Progenitor cell of endocrine pancreas (in vitro differentiated cells): ENCODE measurements at regions not wholly inside any gene's neighbourhood (a gene's known extent, or its start where the extent isn't known, plus 50 kb on each side); places are given as distances from the start of the nearest gene placed in this dataset.

ENCODE experiments used
- DNase-seq: peaks from one replicate; pipeline ENCODE4 v3.0.0; 2021; ENCODE audit warnings: low spot score; ENCODE audit not compliant: unreplicated experiment
- H3K27ac Mint-ChIP-seq: 2 replicates; pipeline ENCODE4 v1.8.0; 2021; ENCODE audit warnings: mild to moderate bottlenecking, moderate library complexity, mixed read lengths
- H3K27me3 Mint-ChIP-seq: 2 replicates; pipeline ENCODE4 v1.8.0; 2021; ENCODE audit warnings: mixed read lengths
- H3K36me3 Mint-ChIP-seq: 2 replicates; pipeline ENCODE4 v1.8.0; 2022; ENCODE audit warnings: mixed read lengths; ENCODE audit not compliant: insufficient read depth
- H3K4me1 Mint-ChIP-seq: 2 replicates; pipeline ENCODE4 v1.8.0; 2021; ENCODE audit warnings: low read depth, mixed read lengths
- H3K4me3 Mint-ChIP-seq: 2 replicates; pipeline ENCODE4 v1.8.0; 2021; ENCODE audit warnings: low read depth, mild to moderate bottlenecking, moderate library complexity, mixed read lengths
- H3K9me3 Mint-ChIP-seq: 2 replicates; pipeline ENCODE4 v1.8.0; 2021; ENCODE audit warnings: low read depth, mixed read lengths
- CTCF ChIP-seq: fragments of 200-600 bp; sonication (generic); IDR thresholded peaks from one replicate; pipeline ENCODE4 v1.5.0; 2021; ENCODE audit warnings: antibody characterized with exemption, mild to moderate bottlenecking; ENCODE audit not compliant: unreplicated experiment

GRCh38 chr22:47797342-47797945 is 1035.0 kb downstream of the TBC1D22A start:
- Mint-ChIP-seq H3K4me3 (no peak overlapping the region), H3K9me3 (peaks cover 7% of the 10 kb centered on the region), H3K27ac (no peak overlapping the region), H3K4me1 (no peaks in the 10 kb centered on the region), H3K36me3 (no peaks in the 10 kb centered on the region), H3K27me3 (no peaks in the 10 kb centered on the region)
- no peak for TF ChIP-seq CTCF
- DNase-seq: no peak

- Mint-ChIP-seq H3K27ac (no peak overlapping the region), H3K9me3 (peaks cover 7% of the 10 kb centered on the region), H3K36me3 (no peaks in the 10 kb centered on the region), H3K4me1 (no peaks in the 10 kb centered on the region), H3K27me3 (no peaks in the 10 kb centered on the region), H3K4me3 (no peak overlapping the region)
- DNase-seq: no peak
- TF ChIP-seq CTCF: no peak
These were observed 1033.9 kb downstream of the TBC1D22A start for GRCh38 chr22:47796128-47796908.

DNA sequence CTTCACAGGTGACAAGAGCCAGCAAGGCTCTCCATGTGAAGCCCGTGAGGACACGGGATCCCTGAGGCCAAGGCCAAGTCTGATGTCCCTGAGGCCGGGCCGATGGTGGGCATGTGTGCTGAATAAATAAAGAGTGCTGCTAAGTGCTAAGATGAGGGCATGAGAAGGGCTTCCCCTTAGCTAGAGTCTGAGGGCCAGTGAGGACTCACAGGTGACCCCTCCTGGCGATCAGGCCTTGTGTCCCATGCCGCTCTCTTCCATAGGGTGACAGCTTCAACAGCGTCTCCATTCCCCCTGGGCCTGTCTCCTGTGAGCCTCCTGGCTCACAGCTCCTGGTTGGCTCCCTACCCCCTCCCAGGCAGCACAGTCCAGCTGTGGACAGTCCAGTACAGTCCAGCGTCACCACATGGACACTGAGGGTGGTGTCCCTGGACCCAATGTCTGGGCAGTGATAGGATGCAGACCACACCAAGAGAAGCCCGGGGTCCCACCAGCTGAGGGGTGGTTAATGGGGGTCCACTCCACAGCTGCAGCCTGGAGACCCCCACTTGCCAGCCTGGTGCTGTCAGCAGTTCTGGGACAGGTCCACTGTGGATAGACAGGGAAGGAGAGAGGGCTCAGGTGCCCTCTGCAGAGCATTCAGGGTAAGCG is 1033.2 kb downstream of the TBC1D22A start:
- TF ChIP-seq CTCF: no peak
- Mint-ChIP-seq H3K27ac (no peak overlapping the region), H3K36me3 (no peaks in the 10 kb centered on the region), H3K9me3 (peaks cover 7% of the 10 kb centered on the region), H3K4me1 (no peaks in the 10 kb centered on the region), H3K4me3 (no peak overlapping the region), H3K27me3 (no peaks in the 10 kb centered on the region)
- DNase-seq: no peak

GRCh38 chr22:47794851-47795250 is 1032.4 kb downstream of the TBC1D22A start:
- no peaks in the 10 kb centered on the region for H3K27me3 Mint-ChIP-seq
- peaks cover 7% of the 10 kb centered on the region for H3K9me3 Mint-ChIP-seq
- no peak overlapping the region for H3K4me3 Mint-ChIP-seq
- no peak overlapping the region for H3K27ac Mint-ChIP-seq
- TF ChIP-seq CTCF: no peak
- DNase-seq: no peak
- no peaks in the 10 kb centered on the region for H3K4me1 Mint-ChIP-seq
- no peaks in the 10 kb centered on the region for H3K36me3 Mint-ChIP-seq

DNA sequence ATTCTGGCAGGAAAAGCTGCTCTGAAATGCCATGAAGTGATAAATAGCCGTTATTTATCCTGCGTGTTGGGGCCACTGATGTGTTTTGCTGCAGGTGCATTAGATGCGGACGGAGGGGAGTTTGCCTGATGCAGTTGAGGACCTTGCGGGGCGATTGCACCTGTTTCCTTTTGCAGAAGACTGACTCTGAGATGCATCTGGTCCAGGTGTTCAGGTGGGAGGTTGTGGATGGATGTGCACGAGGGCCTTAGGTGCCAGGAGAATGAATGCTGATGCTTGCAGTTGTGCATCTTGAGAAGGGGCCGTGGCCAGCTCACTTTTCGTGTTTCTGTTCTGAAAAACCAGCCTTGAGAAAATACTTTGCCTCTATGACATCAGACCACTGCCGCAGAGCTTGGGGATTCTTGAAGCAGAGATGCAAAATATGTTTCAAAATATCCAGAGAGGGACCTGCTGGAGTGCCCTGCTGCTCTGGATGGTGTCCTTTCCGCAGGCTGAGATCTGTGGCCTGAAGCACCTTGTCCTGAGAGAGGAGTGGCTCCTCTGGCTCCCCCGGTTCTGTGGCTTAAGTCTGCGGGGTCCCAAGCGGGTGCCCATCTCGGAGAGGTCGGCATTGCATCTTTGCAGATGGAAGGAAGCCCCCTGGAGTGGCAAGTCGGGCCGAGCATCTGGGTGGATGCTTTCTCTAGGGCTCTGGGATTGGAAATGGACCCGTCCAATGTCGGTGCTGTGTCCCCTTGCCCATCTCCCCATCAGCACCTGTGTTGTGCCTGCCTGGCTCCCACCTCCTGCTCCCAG is 1031.1 kb downstream of the TBC1D22A start:
- Mint-ChIP-seq H3K36me3 (no peaks in the 10 kb centered on the region), H3K4me3 (no peak overlapping the region), H3K4me1 (no peaks in the 10 kb centered on the region), H3K9me3 (peaks cover 3% of the 10 kb centered on the region), H3K27ac (no peak overlapping the region), H3K27me3 (peaks cover 4% of the 10 kb centered on the region)
- TF ChIP-seq CTCF: no peak
- no peak for DNase-seq
